LNCaP clone FGC (cell line): ENCODE measurements at regions not wholly inside any gene's neighbourhood (a gene's known extent, or its start where the extent isn't known, plus 50 kb on each side); places are given as distances from the start of the nearest gene placed in this dataset.

Experiments used
- DNase-seq: peaks from one replicate; pipeline ENCODE4 v3.0.0-alpha.2; 2011; ENCODE audit warnings: low read depth
- H3K4me3 ChIP-seq: 2 replicates; pipeline ENCODE4 v1.5.1; 2011; ENCODE audit warnings: mild to moderate bottlenecking, low read depth, low read length, control low read depth
- CTCF ChIP-seq: IDR thresholded peaks from 2 replicates; pipeline ENCODE4 v1.5.1; 2012; ENCODE audit warnings: mild to moderate bottlenecking; ENCODE audit not compliant: control insufficient read depth, insufficient read depth; ENCODE audit errors: extremely low read depth

GRCh38 chr16:85431431-85432124, 181.5 kb upstream of the GSE1 start:
- TF ChIP-seq CTCF: no peak
- DNase-seq: no peak
- no peak overlapping the region for H3K4me3 ChIP-seq

- no peak overlapping the region for H3K4me3 ChIP-seq
- DNase-seq: no peak
- TF ChIP-seq CTCF: no peak
Observed at GRCh38 chr16:85432606-85433005, 180.5 kb upstream of the GSE1 start.

- TF ChIP-seq CTCF: no peak
- no peak overlapping the region for H3K4me3 ChIP-seq
- no peak for DNase-seq
Observed at GRCh38 chr16:85433477-85433876, 179.6 kb upstream of the GSE1 start.

DNA sequence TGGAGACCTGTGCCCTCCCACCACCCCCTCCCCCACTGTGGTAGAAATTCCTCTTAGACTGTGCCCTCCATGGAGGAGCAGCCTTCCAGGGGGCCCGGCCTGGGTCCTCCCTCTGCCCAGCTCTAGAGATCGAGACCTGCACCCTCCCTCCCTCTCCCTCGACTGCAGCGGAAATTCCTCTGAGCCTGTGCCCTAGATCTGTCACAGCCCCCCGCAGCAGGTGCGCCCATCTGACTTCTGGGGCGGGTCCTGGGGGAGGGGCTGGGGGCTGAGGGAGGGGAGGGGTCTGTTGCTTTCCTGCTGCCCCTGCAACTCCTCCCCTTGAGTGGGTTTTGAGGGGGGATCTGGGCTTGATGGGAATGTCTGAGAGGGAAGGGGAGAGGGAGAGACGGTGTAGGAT, 177.8 kb upstream of the GSE1 start:
- no peak for DNase-seq
- no peak overlapping the region for H3K4me3 ChIP-seq
- no peak for TF ChIP-seq CTCF

- TF ChIP-seq CTCF: no peak
- no peak for DNase-seq
Observed at GRCh38 chr16:85435700-85436099, 177.4 kb upstream of the GSE1 start.

DNA sequence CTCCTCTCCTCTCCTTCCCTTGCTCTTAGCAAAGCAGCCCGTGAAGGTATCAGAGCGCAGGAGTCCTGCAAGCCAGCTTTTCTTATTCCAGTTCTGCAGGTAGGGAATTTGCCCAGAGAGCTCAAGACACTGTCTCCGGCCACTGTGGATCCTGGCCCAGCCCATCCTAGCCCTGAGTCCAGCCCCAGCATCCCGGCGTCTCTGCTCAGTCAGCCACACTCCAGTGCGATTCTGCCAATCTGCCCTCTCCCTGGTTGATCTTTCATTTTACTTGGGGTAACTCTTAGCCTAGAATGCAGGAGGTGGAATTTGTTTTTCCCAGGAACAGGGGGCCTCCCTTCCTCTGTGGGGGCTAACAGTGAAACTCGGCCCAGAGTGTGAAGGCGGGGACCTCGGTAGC, 176.9 kb upstream of the GSE1 start:
- no peak overlapping the region for H3K4me3 ChIP-seq
- no peak for TF ChIP-seq CTCF
- no peak for DNase-seq

More at GRCh38 chr16:85435700-85436099, 177.4 kb upstream of the GSE1 start:
- no peak overlapping the region for H3K4me3 ChIP-seq

DNA sequence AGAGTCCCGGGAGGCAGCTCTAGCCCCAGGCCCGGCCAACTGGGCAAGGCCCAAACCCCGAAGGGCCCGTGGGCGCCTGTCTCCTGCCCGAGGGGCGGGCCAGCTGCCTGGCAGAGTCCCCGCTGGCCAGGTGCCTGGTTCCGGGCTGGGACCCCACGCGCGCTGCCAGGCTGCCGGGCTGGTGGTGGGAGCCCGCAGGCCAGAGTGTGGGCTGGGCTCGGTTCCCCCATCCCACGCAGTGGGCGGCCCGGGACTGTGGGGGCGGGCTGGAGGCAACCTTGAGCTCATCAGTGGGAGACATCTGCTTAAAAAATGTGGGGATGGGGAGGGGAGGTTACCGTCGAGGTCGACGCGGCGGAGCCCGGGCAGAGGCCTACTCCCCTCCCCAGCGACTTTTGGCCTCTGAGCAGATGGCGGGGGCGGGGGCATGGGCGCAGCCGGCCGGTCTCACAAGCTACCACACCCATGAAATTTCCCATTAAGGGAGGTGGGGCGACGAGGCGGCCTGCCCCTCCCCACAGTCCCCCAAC, 176.4 kb upstream of the GSE1 start:
- no peak for TF ChIP-seq CTCF
- H3K4me3 ChIP-seq: no peak overlapping the region
- DNase-seq: no peak
